ENCODE measurements at regions not wholly inside any gene's neighbourhood (a gene's known extent, or its start where the extent isn't known, plus 50 kb on each side); places are given as distances from the start of the nearest gene placed in this dataset.

DNA sequence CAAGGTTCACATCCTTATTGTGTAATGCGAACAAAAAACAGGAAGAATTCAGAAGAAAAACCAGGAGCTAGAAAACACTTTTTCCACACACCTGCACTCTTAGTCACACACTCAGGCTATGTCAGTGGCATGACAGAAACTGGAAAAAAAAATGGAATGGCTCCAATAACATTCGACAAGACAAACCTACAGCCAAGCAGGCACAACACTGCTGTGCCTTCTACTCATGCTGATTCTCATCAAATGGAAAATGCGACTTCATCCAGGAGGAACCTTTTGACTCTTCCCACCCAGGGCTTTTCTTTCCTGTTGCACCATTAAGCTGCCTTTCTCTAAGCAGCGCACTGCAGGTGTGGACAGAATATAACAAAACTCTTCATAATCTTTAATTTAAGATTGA lies 163.2 kb upstream of the BTBD3 start:
- POLR2A ChIA-PET: no interaction called here
- CTCF ChIA-PET: no interaction called here

DNA sequence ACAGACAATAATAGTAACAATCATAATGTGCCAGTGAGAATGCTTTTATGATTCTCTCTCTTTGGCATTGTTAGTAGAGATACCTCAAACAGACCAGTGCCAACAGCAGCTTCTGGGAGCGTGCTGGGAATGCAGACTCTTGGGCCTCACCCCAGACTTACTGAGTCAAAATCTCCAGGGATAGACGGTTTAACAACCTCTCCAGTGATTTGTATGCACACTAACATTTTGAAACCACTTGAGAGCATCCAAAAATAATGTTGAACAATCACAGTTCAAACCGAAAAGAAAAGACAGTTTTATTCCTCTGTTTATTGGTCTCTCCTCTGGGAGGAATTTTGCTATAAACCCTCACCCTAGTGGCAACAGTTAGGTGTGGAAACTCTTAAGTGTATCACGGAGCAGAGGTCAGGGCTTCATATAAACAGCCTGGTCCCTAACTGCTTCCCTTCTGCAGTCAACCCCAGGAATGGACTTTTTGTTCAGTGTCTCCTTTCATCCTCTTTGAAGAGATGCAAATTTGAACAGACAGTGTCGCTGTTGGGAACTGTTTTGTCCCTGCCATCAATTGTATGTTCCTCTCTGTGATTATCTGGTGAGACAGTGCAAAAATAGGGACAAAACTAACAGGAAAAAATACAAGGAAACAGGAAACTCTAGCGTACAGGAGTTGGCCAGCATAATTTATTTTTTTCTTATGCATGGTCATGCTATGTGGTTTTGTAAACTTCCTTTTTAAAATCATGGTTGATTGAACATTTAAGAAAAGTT lies 162.4 kb upstream of the BTBD3 start:
- POLR2A ChIA-PET: no interaction called here
- CTCF ChIA-PET: no interaction called here

DNA sequence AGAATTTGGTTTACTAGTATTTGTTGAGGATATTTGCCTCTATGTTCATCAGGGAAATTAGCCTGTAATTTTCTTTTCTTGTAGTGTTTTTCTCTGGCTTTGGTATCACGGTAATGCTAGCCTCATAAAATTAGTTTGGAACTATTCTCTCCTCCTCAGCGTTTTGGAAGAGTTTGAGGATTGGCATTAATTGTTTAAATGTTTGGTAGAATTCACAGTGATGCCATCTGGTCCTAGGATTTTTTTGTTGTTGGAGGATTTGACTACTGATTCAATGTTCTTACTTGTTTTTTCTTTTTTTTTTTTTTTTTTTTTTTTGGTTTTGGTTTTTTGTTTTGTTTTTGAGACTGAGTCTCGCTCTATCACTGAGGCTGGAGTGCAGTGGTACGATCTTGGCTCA lies 156.2 kb upstream of the BTBD3 start:
- POLR2A ChIA-PET: no interaction called here
- CTCF ChIA-PET: no interaction called here

GRCh38 chr20:11766961-11767360 lies 150.7 kb upstream of the BTBD3 start:
- ChIA-PET POLR2A (no interaction called here), CTCF (no interaction called here)

GRCh38 chr20:11769825-11770224 lies 147.9 kb upstream of the BTBD3 start:
- POLR2A ChIA-PET: no interaction called here

GRCh38 chr20:11772226-11772730 lies 145.4 kb upstream of the BTBD3 start:
- ChIA-PET POLR2A (no interaction called here), CTCF (no interaction called here)

More at GRCh38 chr20:11769825-11770224, 147.9 kb upstream of the BTBD3 start:
- CTCF ChIA-PET: no interaction called here

- POLR2A ChIA-PET: no interaction called here
- CTCF ChIA-PET: no interaction called here
These were observed 141.0 kb upstream of the BTBD3 start for GRCh38 chr20:11776687-11777086.

- ChIA-PET POLR2A (no interaction called here), CTCF (no interaction called here)
These were observed 140.1 kb upstream of the BTBD3 start for GRCh38 chr20:11777387-11778205.

GRCh38 chr20:11778206-11778570 lies 139.5 kb upstream of the BTBD3 start:
- ChIA-PET POLR2A (no interaction called here), CTCF (no interaction called here)

GRCh38 chr20:11780765-11781369 lies 136.8 kb upstream of the BTBD3 start:
- POLR2A ChIA-PET: no interaction called here

DNA sequence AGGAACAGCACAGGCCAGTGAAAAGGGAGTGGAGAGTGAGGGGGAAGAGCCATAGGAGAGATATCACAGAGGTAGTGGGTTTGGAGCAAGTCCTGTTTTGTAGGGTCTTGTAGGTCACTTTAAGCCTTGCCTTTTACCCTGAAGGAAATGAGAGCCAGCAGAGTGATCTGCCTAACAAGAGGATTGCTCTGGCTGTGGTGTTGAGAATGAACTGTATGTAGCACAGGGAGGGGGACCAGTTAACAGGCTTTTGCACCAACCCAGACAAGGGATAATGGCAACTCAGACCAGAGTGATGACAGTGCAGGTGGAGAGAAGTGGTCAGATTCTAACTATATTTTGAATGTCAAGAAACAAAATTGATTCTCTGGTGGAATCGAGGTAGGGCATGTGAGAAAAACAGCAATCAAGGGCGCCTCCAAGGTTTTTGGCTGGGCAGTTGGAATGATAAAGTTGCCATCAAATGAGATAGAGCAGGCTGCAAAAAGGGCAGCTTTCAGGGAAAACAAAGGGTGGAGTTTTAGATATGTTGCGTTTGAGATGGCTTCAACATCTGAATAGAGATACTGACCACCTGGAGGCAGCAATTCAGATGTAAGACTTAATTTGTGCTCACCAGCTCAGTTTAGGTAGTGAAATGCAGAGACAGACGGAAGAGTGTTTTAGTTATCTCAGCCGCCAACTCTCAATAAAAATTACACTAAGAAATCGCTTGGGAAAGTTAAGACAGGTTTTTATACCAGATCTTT lies 134.4 kb upstream of the BTBD3 start:
- POLR2A ChIA-PET: no interaction called here
- CTCF ChIA-PET: no interaction called here

More at GRCh38 chr20:11780765-11781369, 136.8 kb upstream of the BTBD3 start:
- CTCF ChIA-PET: no interaction called here

- POLR2A ChIA-PET: no interaction called here
- CTCF ChIA-PET: no interaction called here
These were observed 131.7 kb upstream of the BTBD3 start for GRCh38 chr20:11785885-11786507.

- ChIA-PET POLR2A (no interaction called here), CTCF (no interaction called here)
These were observed 127.6 kb upstream of the BTBD3 start for GRCh38 chr20:11790046-11790445.

GRCh38 chr20:11791316-11791715 lies 126.4 kb upstream of the BTBD3 start:
- CTCF ChIA-PET: no interaction called here
- POLR2A ChIA-PET: no interaction called here

DNA sequence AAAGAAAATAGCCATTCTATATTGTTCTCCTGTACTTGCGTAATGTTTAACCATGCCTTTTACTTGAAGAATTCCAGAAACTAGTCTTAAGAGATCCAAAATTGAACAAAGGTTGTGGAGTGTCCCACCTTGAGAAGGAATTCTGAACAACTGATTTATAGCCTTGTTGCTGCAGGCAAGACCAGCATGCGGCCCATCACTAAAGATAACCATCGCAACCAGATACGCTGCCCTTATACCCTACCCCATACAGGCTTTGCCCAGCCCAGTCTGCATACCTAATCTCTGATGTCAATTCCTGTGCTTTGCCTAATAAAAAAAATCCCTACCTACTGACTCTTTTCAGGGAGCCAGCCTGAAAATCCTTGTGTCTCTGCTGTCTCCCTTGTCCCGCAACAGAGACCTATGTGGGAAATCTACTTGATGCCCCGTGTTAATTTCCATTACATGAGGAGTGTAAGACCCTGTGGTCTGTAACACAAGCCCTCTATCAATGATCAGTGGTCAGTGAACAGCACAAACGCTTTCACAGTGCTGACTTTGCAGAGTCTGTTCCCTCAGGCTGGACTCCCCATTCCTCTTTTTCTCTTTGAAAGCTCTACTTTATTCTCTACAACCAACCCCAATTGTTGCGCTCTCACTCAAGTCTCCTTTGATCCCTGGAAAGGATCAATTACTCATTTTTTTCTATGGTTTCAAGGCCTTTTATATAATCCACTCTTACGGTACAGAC lies 125.7 kb upstream of the BTBD3 start:
- ChIA-PET POLR2A (no interaction called here), CTCF (no interaction called here)

DNA sequence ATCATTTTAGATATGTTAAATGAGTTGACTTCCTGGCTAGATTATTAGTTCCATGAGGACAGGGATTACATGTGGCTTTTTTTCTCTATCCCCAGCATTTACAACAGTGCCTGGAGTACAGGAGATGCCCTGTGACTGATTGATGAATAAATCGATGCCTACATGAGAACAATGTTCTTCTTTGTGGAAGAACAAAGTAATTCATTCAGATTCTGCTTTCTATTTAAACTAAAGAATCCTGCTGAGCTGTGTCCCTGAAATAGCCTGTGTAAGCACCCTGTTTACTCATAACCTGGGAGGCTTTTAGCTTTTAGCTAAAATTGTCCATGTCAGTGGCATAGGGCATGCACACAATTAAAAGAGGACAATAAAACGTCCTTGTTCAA lies 125.1 kb upstream of the BTBD3 start:
- CTCF ChIA-PET: no interaction called here
- POLR2A ChIA-PET: no interaction called here

- CTCF ChIA-PET: no interaction called here
- POLR2A ChIA-PET: no interaction called here
These were observed 123.2 kb upstream of the BTBD3 start for GRCh38 chr20:11794525-11794924.

GRCh38 chr20:11795071-11795615 lies 122.5 kb upstream of the BTBD3 start:
- CTCF ChIA-PET: no interaction called here
- POLR2A ChIA-PET: no interaction called here

DNA sequence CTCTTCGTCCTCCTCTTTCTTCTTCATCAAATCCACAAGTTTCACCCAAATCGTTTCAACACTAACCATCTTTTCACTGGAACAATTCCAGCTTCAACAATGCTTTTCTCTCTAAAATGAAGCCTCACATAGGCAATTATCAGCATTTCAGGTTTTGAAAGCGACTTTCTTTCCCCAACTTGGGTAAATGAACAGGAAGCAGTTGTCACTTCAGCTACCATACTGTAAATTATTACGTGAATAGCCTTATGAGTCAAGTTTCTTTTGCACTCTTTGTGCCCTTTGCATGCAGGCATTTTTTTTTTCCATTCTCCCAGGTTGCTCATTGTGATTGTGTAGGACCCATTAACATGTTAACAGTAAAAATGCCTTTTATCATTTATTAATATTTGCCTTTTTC lies 121.7 kb upstream of the BTBD3 start:
- POLR2A ChIA-PET: no interaction called here
- CTCF ChIA-PET: no interaction called here

Data from activated CD8-positive, alpha-beta memory T cell treated with anti-CD3 and anti-CD28 coated beads for 36 hours (primary cell).